Esophagus muscularis mucosa (tissue), 4 donors: ENCODE measurements at regions not wholly inside any gene's neighbourhood (a gene's known extent, or its start where the extent isn't known, plus 50 kb on each side); places are given as distances from the start of the nearest gene placed in this dataset.

Experiments
- DNase-seq: peaks from one replicate; pipeline ENCODE4 v3.0.0-alpha.2; 2017; ENCODE audit errors: extremely low spot score
- H3K27ac ChIP-seq, 4 donors: fragments of 200-600 bp; sonication (generic); replicated peaks in 1 of 4; 1 replicate in 3 of 4; 2 replicates in 1 of 4; pipeline ENCODE4 v1.5.1; 2016 to 2019; ENCODE audit warnings: mild to moderate bottlenecking in 1 of 4
- H3K27me3 ChIP-seq, 4 donors: fragments of 200-600 bp; sonication (generic); one replicate each; pipeline versions ENCODE4 v1.5.1 to v1.6.0; 2016 to 2019
- H3K36me3 ChIP-seq, 4 donors: fragments of 200-600 bp; sonication (generic); one replicate each; pipeline ENCODE4 v1.5.1; 2016 to 2019
- H3K4me1 ChIP-seq, 4 donors: fragments of 200-600 bp; sonication (generic); one replicate each; pipeline ENCODE4 v1.5.1; 2016 to 2019
- H3K4me3 ChIP-seq, 4 donors: fragments of 200-600 bp; sonication (generic); 1 replicate in 2 of 4; 2 replicates in 2 of 4; pipeline ENCODE4 v1.5.1; 2016 to 2019; ENCODE audit warnings: mild to moderate bottlenecking in 4 of 4, moderate library complexity in 1 of 4
- H3K9me3 ChIP-seq, 4 donors: fragments of 200-600 bp; sonication (generic); 1 replicate in 3 of 4; 2 replicates in 1 of 4; pipeline ENCODE4 v1.5.1; 2016 to 2019
- EP300 ChIP-seq: sonication (generic); formaldehyde crosslinking; IDR thresholded peaks from one replicate; pipeline ENCODE4 v1.6.1; 2017; ENCODE audit warnings: antibody characterized with exemption
- POLR2A ChIP-seq: fragments of 450-650 bp; IDR thresholded peaks from one replicate; pipeline ENCODE4 v1.6.1; 2017; ENCODE audit warnings: antibody characterized with exemption, moderate library complexity, mild to moderate bottlenecking, low read depth
- POLR2AphosphoS5 ChIP-seq, 2 donors: sonication (generic); formaldehyde crosslinking; IDR thresholded peaks; one replicate each; pipeline ENCODE4 v1.6.1; 2017; ENCODE audit warnings: antibody characterized with exemption in 2 of 2
- WGBS: methylation state at CpG from one replicate; pipeline ENCODE4 v1.1.5; 2018; 5-methylcytosine and 5-hydroxymethylcytosine counted together
- intact Hi-C: fragments of 100-400 bp; cut with DNase I; formaldehyde crosslinking; loops from one replicate; pipeline ENCODE4 v1.15.1; 2023
- TF ChIP-seq, protein P1 (sequence below), 3 experiments: fragments of 200-600 bp in 2 of 3; fragments of 450-650 bp in 1 of 3; sonication (generic) in 2 of 3; IDR thresholded peaks; one replicate each; pipeline ENCODE4 v1.5.1; 2017 to 2019; ENCODE audit warnings: antibody characterized with exemption in 3 of 3, mild to moderate bottlenecking in 2 of 3, moderate library complexity in 1 of 3

DNA sequence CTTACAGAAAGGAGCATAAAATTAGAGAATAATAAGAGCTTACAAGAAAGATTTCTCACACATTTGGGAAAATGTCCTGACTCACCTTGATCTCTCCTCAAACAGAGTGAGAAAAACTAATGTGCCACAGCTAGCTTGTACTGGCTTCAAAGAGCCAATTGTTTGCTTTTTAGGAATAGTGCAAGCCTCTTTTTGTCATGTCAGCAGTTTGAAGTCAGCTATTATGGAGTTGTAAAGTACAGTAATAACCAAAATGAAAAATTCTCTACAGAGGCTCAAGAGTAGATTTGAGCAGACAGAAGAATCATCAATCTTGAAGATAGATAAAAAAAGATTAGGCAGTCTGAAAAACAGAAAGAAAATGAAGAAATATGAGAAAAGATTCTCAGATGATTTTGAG, 313.4 kb upstream of the GPR149 start:
- no peak overlapping the region for H3K4me3 ChIP-seq
- no peaks in the 10 kb centered on the region for H3K4me1 ChIP-seq

DNA sequence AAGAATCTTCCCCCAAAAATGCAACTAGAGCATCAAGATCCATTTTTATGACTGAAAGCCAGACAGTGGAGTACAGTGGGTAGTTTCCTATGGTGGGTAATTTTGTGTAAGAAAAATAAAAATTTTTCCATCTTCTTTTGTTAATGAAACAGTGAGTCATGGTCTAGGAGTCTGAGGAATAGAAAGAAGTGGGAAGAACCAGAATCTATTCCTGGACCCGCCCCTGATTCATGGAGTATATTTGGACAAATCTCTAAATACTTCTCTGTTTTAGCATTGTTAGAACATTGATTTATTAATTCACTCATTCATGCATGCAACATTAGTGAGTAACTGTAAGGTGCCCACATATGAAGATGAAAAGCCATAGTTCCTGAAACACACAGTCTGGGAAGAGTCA, 304.5 kb upstream of the GPR149 start:
- Histone ChIP-seq H3K36me3 (no peaks in the 10 kb centered on the region), H3K4me3 (no peak overlapping the region), H3K4me1 (peaks cover 0 to 9% (median 0%) of the 10 kb centered on the region in 4 donors), H3K27ac (no peak overlapping the region), H3K9me3 (no peaks in the 10 kb centered on the region), H3K27me3 (no peaks in the 10 kb centered on the region)
- intact Hi-C loops = no loop called here
- DNase-seq = no peak
- 91% methylated on average over 1 of the region's 1 CpG for WGBS
- TF ChIP-seq POLR2A = no peak

More for the DNA sequence above, 313.4 kb upstream of the GPR149 start:
- intact Hi-C loops = no loop called here
- no peaks in the 10 kb centered on the region for H3K36me3 ChIP-seq
- TF ChIP-seq POLR2AphosphoS5 (IDR thresholded peaks at IDR 0.05) = no peak
- no peak for TF ChIP-seq EP300
- TF ChIP-seq, protein P1, sequence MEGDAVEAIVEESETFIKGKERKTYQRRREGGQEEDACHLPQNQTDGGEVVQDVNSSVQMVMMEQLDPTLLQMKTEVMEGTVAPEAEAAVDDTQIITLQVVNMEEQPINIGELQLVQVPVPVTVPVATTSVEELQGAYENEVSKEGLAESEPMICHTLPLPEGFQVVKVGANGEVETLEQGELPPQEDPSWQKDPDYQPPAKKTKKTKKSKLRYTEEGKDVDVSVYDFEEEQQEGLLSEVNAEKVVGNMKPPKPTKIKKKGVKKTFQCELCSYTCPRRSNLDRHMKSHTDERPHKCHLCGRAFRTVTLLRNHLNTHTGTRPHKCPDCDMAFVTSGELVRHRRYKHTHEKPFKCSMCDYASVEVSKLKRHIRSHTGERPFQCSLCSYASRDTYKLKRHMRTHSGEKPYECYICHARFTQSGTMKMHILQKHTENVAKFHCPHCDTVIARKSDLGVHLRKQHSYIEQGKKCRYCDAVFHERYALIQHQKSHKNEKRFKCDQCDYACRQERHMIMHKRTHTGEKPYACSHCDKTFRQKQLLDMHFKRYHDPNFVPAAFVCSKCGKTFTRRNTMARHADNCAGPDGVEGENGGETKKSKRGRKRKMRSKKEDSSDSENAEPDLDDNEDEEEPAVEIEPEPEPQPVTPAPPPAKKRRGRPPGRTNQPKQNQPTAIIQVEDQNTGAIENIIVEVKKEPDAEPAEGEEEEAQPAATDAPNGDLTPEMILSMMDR (IDR thresholded peaks at IDR 0.05) = no peak
- no peak for TF ChIP-seq POLR2A
- DNase-seq = no peak
- H3K9me3 ChIP-seq = peaks cover 0 to 5% (median 0%) of the 10 kb centered on the region in 4 donors
- no peaks in the 10 kb centered on the region for H3K27me3 ChIP-seq
- no peak overlapping the region for H3K27ac ChIP-seq

DNA sequence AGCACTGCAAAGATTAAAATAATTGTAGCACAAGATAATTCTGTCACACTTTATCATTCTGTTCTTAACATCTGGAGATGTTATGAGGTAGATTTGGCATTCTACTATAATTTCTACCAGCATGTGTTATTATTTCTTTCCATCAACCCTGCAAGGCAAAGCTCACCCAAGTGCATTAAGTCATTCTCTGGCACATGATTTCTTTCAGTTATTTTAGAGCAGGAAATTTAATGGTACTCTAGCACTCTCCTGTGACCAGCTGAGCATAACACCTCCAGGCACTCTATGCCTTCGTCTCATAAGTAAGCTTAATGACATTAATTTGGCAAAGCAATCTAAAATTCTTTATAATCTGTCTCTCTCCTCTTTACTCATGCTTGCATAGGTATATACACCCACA, 300.2 kb upstream of the GPR149 start:
- 22% methylated on average over 1 of the region's 1 CpG for WGBS
- intact Hi-C loops = no loop called here
- no peaks in the 10 kb centered on the region for H3K27me3 ChIP-seq
- no peak for DNase-seq
- no peak for TF ChIP-seq POLR2AphosphoS5 (IDR thresholded peaks at IDR 0.05)
- TF ChIP-seq, protein P1 (IDR thresholded peaks at IDR 0.05) = no peak
- no peak for TF ChIP-seq EP300
- TF ChIP-seq POLR2A = no peak
- no peaks in the 10 kb centered on the region for H3K9me3 ChIP-seq
- H3K4me3 ChIP-seq = no peak overlapping the region
- no peaks in the 10 kb centered on the region for H3K36me3 ChIP-seq
- no peak overlapping the region for H3K27ac ChIP-seq
- peaks cover 0 to 9% (median 0%) of the 10 kb centered on the region in 4 donors for H3K4me1 ChIP-seq

DNA sequence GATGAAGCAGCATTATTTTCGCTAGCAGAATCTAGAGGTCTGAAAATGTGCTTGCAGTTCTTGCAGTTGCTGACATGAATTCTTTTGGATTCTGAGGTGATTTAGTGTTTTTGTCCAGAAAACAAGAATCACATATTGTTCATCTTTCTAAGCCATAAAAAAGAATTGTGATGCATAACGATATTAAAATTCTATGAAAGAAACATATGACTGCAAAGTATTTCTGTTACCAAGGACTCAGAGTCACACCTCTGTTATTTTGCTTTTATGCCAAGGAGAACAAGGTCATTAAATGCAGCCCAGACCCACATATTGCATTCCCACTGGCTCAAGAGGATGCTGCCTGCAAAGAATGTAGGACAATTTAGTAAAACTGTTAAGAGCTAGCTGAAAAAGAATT, 299.8 kb upstream of the GPR149 start:
- no peaks in the 10 kb centered on the region for H3K9me3 ChIP-seq
- H3K27me3 ChIP-seq = no peaks in the 10 kb centered on the region
- no peak for TF ChIP-seq POLR2AphosphoS5 (IDR thresholded peaks at IDR 0.05)
- no peak for TF ChIP-seq POLR2A
- TF ChIP-seq EP300 = no peak
- TF ChIP-seq, protein P1 (IDR thresholded peaks at IDR 0.05) = no peak
- no peak overlapping the region for H3K4me3 ChIP-seq
- DNase-seq = no peak
- no peaks in the 10 kb centered on the region for H3K36me3 ChIP-seq
- peaks cover 0 to 9% (median 0%) of the 10 kb centered on the region in 4 donors for H3K4me1 ChIP-seq
- WGBS = 66% methylated on average over 2 of the region's 2 CpGs
- intact Hi-C loops = no loop called here
- no peak overlapping the region for H3K27ac ChIP-seq

DNA sequence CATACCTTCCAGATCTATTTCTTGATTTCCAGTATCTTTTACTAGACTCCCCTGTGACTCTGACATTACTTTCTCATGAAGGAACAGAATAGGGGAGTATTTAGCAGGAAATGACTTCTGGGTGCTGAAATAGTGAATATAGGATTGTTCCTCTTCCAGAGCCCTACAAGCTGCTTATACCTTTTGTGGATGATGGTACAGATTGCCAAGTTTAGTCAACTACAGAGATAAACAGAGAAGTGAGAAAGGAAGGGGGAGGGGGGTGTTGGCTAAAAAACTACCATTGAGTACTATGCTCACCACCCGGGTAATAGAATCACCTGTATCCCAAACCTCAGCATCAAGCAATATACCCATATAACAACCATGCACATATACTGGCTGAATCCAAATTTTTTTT, 298.3 kb upstream of the GPR149 start:
- WGBS = 78% methylated on average over 1 of the region's 1 CpG
- Histone ChIP-seq H3K27me3 (no peaks in the 10 kb centered on the region), H3K4me1 (peaks cover 0 to 9% (median 0%) of the 10 kb centered on the region in 4 donors), H3K27ac (no peak overlapping the region), H3K36me3 (no peaks in the 10 kb centered on the region), H3K4me3 (no peak overlapping the region), H3K9me3 (no peaks in the 10 kb centered on the region)
- intact Hi-C loops = no loop called here
- DNase-seq = no peak
- TF ChIP-seq POLR2AphosphoS5 (IDR thresholded peaks at IDR 0.05) = no peak
- TF ChIP-seq, protein P1 (IDR thresholded peaks at IDR 0.05) = no peak
- no peak for TF ChIP-seq POLR2A
- no peak for TF ChIP-seq EP300
